H1 (cell line): ENCODE measurements at regions not wholly inside any gene's neighbourhood (a gene's known extent, or its start where the extent isn't known, plus 50 kb on each side); places are given as distances from the start of the nearest gene placed in this dataset.
"Not testable (repeated sequence)": the region's sequence is repeated elsewhere in the genome, so short reads cannot be mapped to it uniquely, and the experiment has no call there.

ENCODE experiments used
- CTCF ChIA-PET: fragments of 300-600 bp; sonication (Branson Sonifier 250); formaldehyde crosslinking; loops from one replicate; lab custom pipeline; 2021; ENCODE audit not compliant: partially characterized antibody; lab: Charles Lee
- POLR2A ChIA-PET: fragments of 300-600 bp; sonication (Branson Sonifier 250); formaldehyde crosslinking; loops from one replicate; lab custom pipeline; 2021; ENCODE audit warnings: inconsistent platforms; ENCODE audit not compliant: partially characterized antibody; lab: Charles Lee
- DNase-seq, 2 experiments: peaks; one replicate each; pipeline versions ENCODE4 v3.0.0 to v3.0.0-alpha.2; 2010 to 2022; ENCODE audit warnings: low spot score in 2 of 2, low read depth in 1 of 2, mixed read lengths in 1 of 2
- FAIRE-seq: peaks from 2 replicates; lab custom pipeline; 2011; peaks lifted over from hg19 to GRCh38; lab: Jason Lieb, UNC
- H2AFZ ChIP-seq: 2 replicates; pipeline ENCODE4 v1.8.1; 2012; ENCODE audit warnings: low read length, inconsistent platforms
- H2AK5ac ChIP-seq: 2 replicates; pipeline ENCODE4 v1.6.1; 2013; ENCODE audit warnings: low read depth, low read length
- H2BK120ac ChIP-seq: replicated peaks from 2 replicates; pipeline ENCODE3; 2013; ENCODE audit warnings: low read depth, low read length, inconsistent platforms
- H2BK12ac ChIP-seq: 2 replicates; pipeline ENCODE4 v1.6.1; 2013; ENCODE audit warnings: low read depth, low read length
- H2BK15ac ChIP-seq: 2 replicates; pipeline ENCODE4 v1.6.1; 2013; ENCODE audit warnings: low read length
- H2BK20ac ChIP-seq: 2 replicates; pipeline ENCODE4 v1.6.1; 2013; ENCODE audit warnings: low read length
- H2BK5ac ChIP-seq: 2 replicates; pipeline ENCODE4 v1.6.1; 2013; ENCODE audit warnings: low read depth, low read length
- H3K14ac ChIP-seq: 2 replicates; pipeline ENCODE4 v1.6.1; 2013; ENCODE audit warnings: inconsistent platforms; ENCODE audit not compliant: insufficient read length
- H3K18ac ChIP-seq: 2 replicates; pipeline ENCODE4 v1.6.1; 2013; ENCODE audit warnings: low read length; ENCODE audit errors: extremely low read depth
- H3K23ac ChIP-seq: 2 replicates; pipeline ENCODE4 v1.6.1; 2013; ENCODE audit warnings: inconsistent platforms; ENCODE audit not compliant: insufficient read length
- H3K23me2 ChIP-seq: 2 replicates; pipeline ENCODE4 v1.6.1; 2013; ENCODE audit warnings: low read depth, low read length
- H3K27ac ChIP-seq: 2 replicates; pipeline ENCODE4 v1.6.1; 2011; ENCODE audit warnings: low read depth, low read length, inconsistent platforms
- H3K27me3 ChIP-seq, 4 experiments: replicated peaks in 1 of 4; 1 replicate in 1 of 4; 2 replicates in 3 of 4; pipeline versions ENCODE4 v1.6.1 to v1.8.1; 2011 to 2013; ENCODE audit warnings: low read length in 3 of 4, mild to moderate bottlenecking in 3 of 4, inconsistent platforms in 2 of 4, mixed read lengths in 2 of 4, moderate library complexity in 1 of 4; ENCODE audit not compliant: control insufficient read depth in 3 of 4, insufficient read depth in 3 of 4; ENCODE audit errors: extremely low read depth in 1 of 4
- H3K36me3 ChIP-seq, 4 experiments: 2 replicates each; pipeline versions ENCODE4 v1.6.1 to v1.8.1; 2011 to 2013; ENCODE audit warnings: mild to moderate bottlenecking in 4 of 4, low read length in 3 of 4, moderate library complexity in 2 of 4, control low read depth in 1 of 4, inconsistent platforms in 1 of 4; ENCODE audit not compliant: insufficient read depth in 4 of 4, control insufficient read depth in 2 of 4
- H3K4ac ChIP-seq: replicated peaks from 2 replicates; pipeline ENCODE3; 2013; ENCODE audit warnings: low read length, low read depth, mixed read lengths, inconsistent platforms; ENCODE audit not compliant: insufficient read length
- H3K4me1 ChIP-seq, 4 experiments: replicated peaks in 1 of 4; 1 replicate in 1 of 4; 2 replicates in 3 of 4; pipeline versions ENCODE4 v1.6.1 to v1.8.1; 2011 to 2013; ENCODE audit warnings: low read length in 3 of 4, inconsistent platforms in 2 of 4, mixed read lengths in 1 of 4; ENCODE audit not compliant: insufficient read depth in 4 of 4, control insufficient read depth in 3 of 4
- H3K4me2 ChIP-seq, 2 experiments: 2 replicates each; pipeline versions ENCODE4 v1.6.1 to v1.8.1; 2011 to 2013; ENCODE audit warnings: low read depth in 2 of 2, low read length in 2 of 2, control low read depth in 1 of 2, inconsistent platforms in 1 of 2, mild to moderate bottlenecking in 1 of 2; ENCODE audit not compliant: insufficient read depth in 1 of 2
- H3K4me3 ChIP-seq, 4 experiments: fragments of 200-600, 300-600 bp in 1 of 4; sonication (generic), shearing (Covaris generic), sonication (Bioruptor Twin) in 1 of 4; 2 replicates each; pipeline versions ENCODE4 v1.5.1 to v1.8.1; 2011 to 2016; ENCODE audit warnings: low read length in 4 of 4, low read depth in 3 of 4, control low read depth in 2 of 4, inconsistent platforms in 2 of 4, mild to moderate bottlenecking in 2 of 4, mixed read lengths in 1 of 4, moderate library complexity in 1 of 4; ENCODE audit not compliant: insufficient read depth in 2 of 4; ENCODE audit errors: extremely low read depth in 1 of 4
- H3K56ac ChIP-seq: replicated peaks from 2 replicates; pipeline ENCODE3; 2013; ENCODE audit warnings: low read depth, mild to moderate bottlenecking, mixed read lengths, low read length, inconsistent platforms; ENCODE audit not compliant: insufficient read length
- H3K79me1 ChIP-seq: 2 replicates; pipeline ENCODE4 v1.6.1; 2013; ENCODE audit warnings: low read depth, low read length, control low read depth
- H3K79me2 ChIP-seq, 2 experiments: 2 replicates each; pipeline versions ENCODE4 v1.6.1 to v1.8.1; 2012 to 2013; ENCODE audit warnings: low read length in 2 of 2, mild to moderate bottlenecking in 2 of 2, inconsistent platforms in 1 of 2; ENCODE audit not compliant: insufficient read depth in 2 of 2, control insufficient read depth in 1 of 2
- H3K9ac ChIP-seq, 4 experiments: replicated peaks in 1 of 4; 1 replicate in 1 of 4; 2 replicates in 3 of 4; pipeline versions ENCODE4 v1.6.1 to v1.8.1; 2011 to 2013; ENCODE audit warnings: low read depth in 3 of 4, low read length in 3 of 4, control low read depth in 2 of 4, mild to moderate bottlenecking in 2 of 4, moderate library complexity in 2 of 4, inconsistent platforms in 1 of 4; ENCODE audit errors: extremely low read depth in 1 of 4
- H3K9me3 ChIP-seq, 2 experiments: 2 replicates each; pipeline versions ENCODE4 v1.6.1 to v1.8.1; 2012 to 2013; ENCODE audit warnings: mild to moderate bottlenecking in 2 of 2, moderate library complexity in 2 of 2, control low read depth in 1 of 2, inconsistent platforms in 1 of 2, low read depth in 1 of 2, low read length in 1 of 2, mixed read lengths in 1 of 2; ENCODE audit not compliant: insufficient read depth in 2 of 2
- H4K20me1 ChIP-seq, 2 experiments: replicated peaks in 1 of 2; 2 replicates each; pipeline versions ENCODE3 to v1.8.1; 2011 to 2013; ENCODE audit warnings: inconsistent platforms in 2 of 2, low read length in 2 of 2, mild to moderate bottlenecking in 1 of 2; ENCODE audit not compliant: insufficient read depth in 2 of 2, control insufficient read depth in 1 of 2
- H4K5ac ChIP-seq: 2 replicates; pipeline ENCODE4 v1.6.1; 2013; ENCODE audit warnings: low read length, low read depth, mixed read lengths, inconsistent platforms; ENCODE audit not compliant: insufficient read length
- H4K8ac ChIP-seq: 2 replicates; pipeline ENCODE4 v1.8.0; 2013; ENCODE audit warnings: mild to moderate bottlenecking, moderate library complexity, low read length, inconsistent platforms; ENCODE audit not compliant: insufficient read depth; ENCODE audit errors: extremely low read depth
- H4K91ac ChIP-seq: replicated peaks from 2 replicates; pipeline ENCODE3; 2013; ENCODE audit warnings: low read length, mixed read lengths, inconsistent platforms; ENCODE audit not compliant: insufficient read length
- WGBS, 2 experiments: shearing (Covaris generic) in 1 of 2; methylation state at CpG; one replicate each; pipeline versions ENCODE4 v1.1.6 to v1.1.7; 2013 to 2015; ENCODE audit warnings: low lambda C conversion rate in 2 of 2, mixed read lengths in 2 of 2, inconsistent platforms in 1 of 2, low coverage in 1 of 2, missing lambda C conversion rate in 1 of 2; ENCODE audit not compliant: insufficient replicate concordance in 2 of 2, insufficient coverage in 1 of 2, insufficient read length in 1 of 2; ENCODE audit errors: extremely low coverage in 1 of 2, missing lambda C conversion rate in 1 of 2; 5-methylcytosine and 5-hydroxymethylcytosine counted together

- H3K79me1 ChIP-seq, H3K56ac ChIP-seq, H2BK12ac ChIP-seq, POLR2A ChIA-PET, H3K27ac ChIP-seq, H2AK5ac ChIP-seq, H3K79me2 ChIP-seq, H3K27me3 ChIP-seq, H3K23ac ChIP-seq, H3K4ac ChIP-seq, H2BK20ac ChIP-seq, H2BK5ac ChIP-seq, H3K18ac ChIP-seq, H4K8ac ChIP-seq, H3K23me2 ChIP-seq, H4K5ac ChIP-seq, H2BK120ac ChIP-seq, H3K4me1 ChIP-seq, H3K9ac ChIP-seq, H4K91ac ChIP-seq, H3K4me2 ChIP-seq, H3K14ac ChIP-seq, FAIRE-seq, DNase-seq, H4K20me1 ChIP-seq, H2BK15ac ChIP-seq, H3K36me3 ChIP-seq, H3K4me3 ChIP-seq, H2AFZ ChIP-seq: not testable (repeated sequence)
- peaks cover 10 to 25% of the 10 kb centered on the region in 2 experiments for H3K9me3 ChIP-seq
- WGBS, 2 experiments: 96% methylated on average over 13 of the region's 26 CpGs; no CpG with 5 or more reads in 1 of the 2 experiments
- CTCF ChIA-PET: interaction anchor here (0.9 kb wide), 1 partner anchor 15 kb away, joined by 3 read pairs; no protein-coding TSS in a partner anchor
These were observed 833.1 kb upstream of the RAG2 start for GRCh38 chr11:37430966-37431632.
